LNCaP clone FGC (cell line): ENCODE measurements at regions not wholly inside any gene's neighbourhood (a gene's known extent, or its start where the extent isn't known, plus 50 kb on each side); places are given as distances from the start of the nearest gene placed in this dataset.
"Not testable (repeated sequence)": the region's sequence is repeated elsewhere in the genome, so short reads cannot be mapped to it uniquely, and the experiment has no call there.

Experiments
- DNase-seq: peaks from one replicate; pipeline ENCODE4 v3.0.0-alpha.2; 2011; ENCODE audit warnings: low read depth
- H3K4me3 ChIP-seq: 2 replicates; pipeline ENCODE4 v1.5.1; 2011; ENCODE audit warnings: mild to moderate bottlenecking, low read depth, low read length, control low read depth
- CTCF ChIP-seq: IDR thresholded peaks from 2 replicates; pipeline ENCODE4 v1.5.1; 2012; ENCODE audit warnings: mild to moderate bottlenecking; ENCODE audit not compliant: control insufficient read depth, insufficient read depth; ENCODE audit errors: extremely low read depth

- no peak for DNase-seq
- H3K4me3 ChIP-seq: no peak overlapping the region
- TF ChIP-seq CTCF: no peak
These were observed 880.3 kb upstream of the FOXG1 start for GRCh38 chr14:27886256-27886655.

GRCh38 chr14:27890259-27890658, 876.3 kb upstream of the FOXG1 start:
- no peak for DNase-seq
- no peak overlapping the region for H3K4me3 ChIP-seq
- no peak for TF ChIP-seq CTCF

GRCh38 chr14:27908484-27908883, 858.1 kb upstream of the FOXG1 start:
- not testable (repeated sequence) for DNase-seq, H3K4me3 ChIP-seq

- DNase-seq: no peak
- no peak overlapping the region for H3K4me3 ChIP-seq
- TF ChIP-seq CTCF: no peak
These were observed 850.3 kb upstream of the FOXG1 start for GRCh38 chr14:27916326-27916725.

GRCh38 chr14:27917896-27918295, 848.7 kb upstream of the FOXG1 start:
- DNase-seq: no peak
- no peak overlapping the region for H3K4me3 ChIP-seq
- no peak for TF ChIP-seq CTCF

- TF ChIP-seq CTCF: no peak
- H3K4me3 ChIP-seq: no peak overlapping the region
- DNase-seq: no peak
These were observed 839.1 kb upstream of the FOXG1 start for GRCh38 chr14:27927519-27927918.

- no peak for TF ChIP-seq CTCF
- H3K4me3 ChIP-seq: no peak overlapping the region
- no peak for DNase-seq
These were observed 836.7 kb upstream of the FOXG1 start for GRCh38 chr14:27929797-27930347.

GRCh38 chr14:27938392-27938791, 828.2 kb upstream of the FOXG1 start:
- no peak for DNase-seq
- TF ChIP-seq CTCF: no peak
- H3K4me3 ChIP-seq: no peak overlapping the region
